GM12872 (cell line): ENCODE measurements at regions not wholly inside any gene's neighbourhood (a gene's known extent, or its start where the extent isn't known, plus 50 kb on each side); places are given as distances from the start of the nearest gene placed in this dataset.

Source experiments
- CTCF ChIP-seq: IDR thresholded peaks from 3 replicates; pipeline ENCODE4 v1.5.1; 2011; ENCODE audit warnings: low read depth, mild to moderate bottlenecking, low read length, moderate library complexity; ENCODE audit not compliant: insufficient read depth

GRCh38 chr15:72952151-72952550, 100.1 kb upstream of the NEO1 start:
- no peak for TF ChIP-seq CTCF

- TF ChIP-seq CTCF, result no peak
These were observed 103.6 kb upstream of the NEO1 start for GRCh38 chr15:72948662-72949061.

- no peak for TF ChIP-seq CTCF
These were observed 104.6 kb upstream of the NEO1 start for GRCh38 chr15:72947709-72948108.

- TF ChIP-seq CTCF, result no peak
These were observed 107.7 kb upstream of the NEO1 start for GRCh38 chr15:72944565-72944964.

- no peak for TF ChIP-seq CTCF
These were observed 112.0 kb upstream of the NEO1 start for GRCh38 chr15:72940229-72940622.

GRCh38 chr15:72939514-72940228, 112.6 kb upstream of the NEO1 start:
- TF ChIP-seq CTCF, result no peak

- no peak for TF ChIP-seq CTCF
These were observed 115.3 kb upstream of the NEO1 start for GRCh38 chr15:72936691-72937679.
